Hypothalamus (tissue), 51 donors: ENCODE measurements at regions not wholly inside any gene's neighbourhood (a gene's known extent, or its start where the extent isn't known, plus 50 kb on each side); places are given as distances from the start of the nearest gene placed in this dataset.
"Not testable (repeated sequence)": the region's sequence is repeated elsewhere in the genome, so short reads cannot be mapped to it uniquely, and the experiment has no call there.

Experiments used
- DNase-seq, 51 donors: peaks; one replicate each; lab custom pipeline; 2025; lab: John Stamatoyannopoulos, UW

DNA sequence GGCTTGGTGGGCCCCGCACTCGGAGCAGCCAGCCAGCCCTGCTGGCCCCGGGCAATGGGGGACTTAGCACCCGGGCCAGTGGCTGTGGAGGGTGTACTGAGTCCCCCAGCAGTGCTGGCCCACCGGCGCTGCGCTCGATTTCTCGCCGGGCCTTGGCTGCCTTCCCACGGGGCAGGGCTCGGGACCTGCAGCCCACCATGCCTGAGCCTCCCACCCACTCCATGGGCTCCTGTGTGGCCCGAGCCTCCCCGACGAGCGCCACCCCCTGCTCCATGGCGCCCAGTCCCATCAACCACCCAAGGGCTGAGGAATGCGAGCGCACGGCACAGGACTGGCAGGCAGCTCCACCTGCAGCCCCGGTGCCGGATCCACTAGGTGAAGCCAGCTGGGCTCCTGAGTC lies 202.2 kb downstream of the ZC3H11B start:
- DNase-seq, result not testable (repeated sequence)

GRCh38 chr1:219405531-219406331 lies 207.2 kb downstream of the ZC3H11B start:
- DNase-seq, result no peak

GRCh38 chr1:219404629-219405028 lies 208.3 kb downstream of the ZC3H11B start:
- DNase-seq, result no peak

GRCh38 chr1:219402925-219403324 lies 210.0 kb downstream of the ZC3H11B start:
- no peak for DNase-seq

GRCh38 chr1:219401724-219402625 lies 210.9 kb downstream of the ZC3H11B start:
- no peak for DNase-seq

- no peak for DNase-seq
Observed at GRCh38 chr1:219399446-219399845, 213.5 kb downstream of the ZC3H11B start.

DNA sequence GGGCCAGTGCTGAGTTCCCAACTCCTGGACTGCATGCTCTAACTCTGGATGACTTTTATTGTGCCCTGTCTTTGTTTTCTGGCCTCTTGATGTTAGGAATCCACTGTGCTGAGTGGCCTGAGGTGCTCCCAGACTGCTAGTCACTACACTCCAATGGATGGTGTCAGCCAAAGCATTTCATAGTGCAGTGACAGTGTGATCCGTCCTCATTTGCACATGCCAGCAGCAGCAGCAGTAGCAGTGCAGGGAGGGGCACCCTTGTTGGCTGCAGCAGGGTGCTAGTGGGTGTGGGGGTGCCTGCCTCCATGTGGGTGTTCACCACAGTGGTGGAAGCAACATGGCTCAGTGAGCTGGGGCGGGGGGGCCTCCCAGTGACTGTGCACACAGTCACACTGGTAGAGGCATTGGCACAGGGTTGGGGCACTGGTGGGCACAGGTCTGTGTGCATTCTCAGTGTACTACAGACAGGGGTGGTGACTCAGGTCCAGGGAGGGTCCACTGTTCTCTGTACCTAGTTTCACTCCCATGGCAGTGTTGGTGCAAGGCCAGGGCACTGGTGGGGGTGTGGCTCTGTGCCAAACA lies 214.0 kb downstream of the ZC3H11B start:
- DNase-seq, result no peak

DNA sequence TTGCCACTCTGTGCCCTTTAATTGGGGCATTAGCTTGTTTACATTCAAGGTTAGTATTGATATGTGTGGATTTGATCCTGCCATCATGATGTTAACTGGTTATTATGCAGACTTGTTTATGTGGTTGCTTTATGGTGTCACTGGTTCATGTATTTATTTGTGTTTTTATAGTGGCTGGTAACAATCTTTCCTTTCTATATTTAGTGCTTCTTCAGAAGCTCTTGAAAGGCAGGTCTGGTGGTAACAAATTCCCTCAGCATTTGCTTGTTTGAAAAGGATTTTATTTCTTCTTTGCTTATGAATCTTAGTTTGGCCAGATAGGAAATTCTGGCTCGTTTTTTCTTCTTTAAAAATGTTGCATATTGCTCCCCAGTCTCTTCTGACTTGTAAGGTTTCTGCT lies 215.4 kb downstream of the ZC3H11B start:
- DNase-seq, result no peak

GRCh38 chr1:219391297-219391696 lies 217.6 kb downstream of the LYPLAL1 start:
- no peak for DNase-seq

DNA sequence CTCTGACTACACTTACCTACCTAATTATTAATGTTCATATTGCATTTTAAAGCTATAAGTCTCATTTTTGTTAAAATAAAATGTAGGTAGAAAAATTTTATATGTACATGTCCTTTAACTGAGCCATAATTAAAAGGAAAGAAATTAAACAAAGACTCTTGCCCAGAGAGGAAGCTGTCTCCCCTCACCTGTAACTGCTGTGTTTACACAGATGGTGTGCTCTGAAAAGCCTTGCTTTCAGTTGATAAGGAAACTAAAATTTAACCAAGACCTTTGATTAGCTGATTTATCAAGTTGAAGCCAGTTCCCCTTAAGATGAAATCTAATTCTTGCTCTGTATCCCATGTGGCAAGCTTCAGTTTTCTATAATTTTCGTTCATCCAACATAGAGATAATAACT lies 213.5 kb downstream of the LYPLAL1 start:
- no peak for DNase-seq

DNA sequence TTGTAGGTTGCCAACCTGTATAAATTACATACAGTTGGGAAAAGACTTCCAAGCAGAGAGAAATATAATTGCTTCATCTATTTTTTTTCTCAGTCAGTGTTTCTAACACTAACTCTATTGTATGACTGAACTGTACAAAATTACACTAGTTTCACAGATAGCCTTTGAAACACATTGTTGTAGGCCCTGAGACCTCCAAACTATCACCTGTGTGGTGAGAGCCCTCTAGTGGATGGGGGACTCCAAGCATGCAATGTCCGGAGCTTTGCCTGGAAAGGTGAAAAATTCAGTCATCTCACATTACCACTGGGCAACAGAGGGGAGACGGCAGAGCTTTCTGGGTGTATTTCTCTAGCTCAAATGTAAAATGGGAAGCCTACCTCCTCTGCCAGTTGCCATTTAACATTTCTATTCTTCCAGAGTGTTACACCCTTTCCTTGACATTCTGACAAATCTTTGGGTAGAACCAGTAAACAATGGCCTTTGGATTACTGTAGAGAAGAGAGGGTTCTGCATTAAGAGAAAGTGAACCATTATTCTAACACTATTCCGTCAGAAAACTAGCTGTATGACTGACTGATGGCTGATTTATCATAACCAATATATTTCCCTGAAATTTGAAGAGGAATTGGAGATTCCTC lies 212.2 kb downstream of the LYPLAL1 start:
- peak in 17 of 51 donors; percentile 0 to 36 (median 6) for DNase-seq

DNA sequence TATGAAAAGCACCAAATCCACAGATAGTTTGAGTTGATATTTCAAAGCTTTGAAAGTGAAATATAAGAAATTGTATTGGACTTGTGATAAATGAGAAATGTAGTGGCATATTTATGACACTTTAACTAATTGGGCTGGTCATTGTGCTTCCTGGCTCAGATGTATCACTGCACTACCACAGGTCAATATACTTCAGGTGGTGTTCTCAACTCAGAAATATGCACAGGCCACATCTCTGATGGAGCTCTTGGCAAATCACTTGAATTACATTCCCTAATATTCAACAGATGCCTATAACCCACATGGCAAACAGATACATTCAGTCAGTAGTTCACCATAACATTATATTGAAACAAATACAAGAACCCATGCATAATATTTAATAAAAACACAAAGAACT lies 209.6 kb downstream of the LYPLAL1 start:
- DNase-seq, result no peak

DNA sequence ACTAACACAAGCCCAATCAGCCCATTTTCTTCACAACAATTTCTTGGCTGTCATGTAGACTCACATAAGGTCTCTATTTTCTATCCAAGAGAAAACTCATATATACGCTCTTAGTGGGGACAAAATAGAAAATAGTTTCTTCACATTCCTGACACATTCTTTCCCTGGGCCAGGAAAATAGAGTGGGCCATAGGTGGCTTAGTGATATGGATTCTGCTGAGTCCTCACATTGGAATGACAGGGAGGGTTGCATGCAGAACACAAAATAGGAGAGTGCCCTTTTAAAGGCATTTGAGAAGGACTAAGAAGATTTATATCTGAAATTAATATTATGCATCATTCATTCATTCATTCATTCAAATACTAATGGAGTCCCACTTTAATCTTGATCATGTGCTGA lies 207.7 kb downstream of the LYPLAL1 start:
- DNase-seq, result no peak

DNA sequence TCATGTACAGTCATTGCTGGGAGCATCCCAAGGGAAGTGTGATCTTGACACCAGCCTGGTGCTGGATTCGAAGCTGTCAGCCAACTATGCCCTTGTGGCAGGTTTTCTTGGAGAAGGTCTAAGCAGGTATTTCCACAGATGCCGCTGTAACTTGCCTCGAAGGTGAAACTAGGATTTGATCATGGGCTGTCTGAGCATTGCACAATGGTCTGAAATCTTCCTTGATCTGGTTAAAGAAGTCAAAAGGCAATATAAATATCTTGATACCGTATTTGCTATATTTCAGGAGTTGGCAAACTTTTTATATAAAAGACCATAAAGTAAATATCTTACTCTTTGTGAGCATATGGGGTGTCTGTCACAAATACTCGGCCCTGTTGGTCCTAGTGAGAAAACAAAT lies 206.8 kb downstream of the LYPLAL1 start:
- no peak for DNase-seq

DNA sequence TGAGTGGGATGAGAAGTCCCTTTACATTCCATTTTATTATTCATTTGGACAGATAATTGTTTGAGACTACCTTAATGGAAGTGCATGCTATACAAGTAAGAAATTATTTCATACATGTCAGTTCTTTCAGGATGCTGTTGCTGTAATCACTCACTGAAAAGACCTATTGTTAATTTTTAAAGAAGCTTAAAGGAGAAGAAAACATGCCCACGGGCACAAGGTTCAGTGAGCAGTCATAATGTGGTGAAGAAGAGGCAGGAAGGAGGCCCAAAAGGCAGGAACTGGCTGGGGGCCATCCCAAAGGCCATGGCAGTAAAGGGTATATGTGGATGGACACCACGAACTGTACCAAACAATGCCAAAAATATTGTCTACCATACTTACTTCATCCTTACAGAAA lies 206.0 kb downstream of the LYPLAL1 start:
- DNase-seq, result no peak

DNA sequence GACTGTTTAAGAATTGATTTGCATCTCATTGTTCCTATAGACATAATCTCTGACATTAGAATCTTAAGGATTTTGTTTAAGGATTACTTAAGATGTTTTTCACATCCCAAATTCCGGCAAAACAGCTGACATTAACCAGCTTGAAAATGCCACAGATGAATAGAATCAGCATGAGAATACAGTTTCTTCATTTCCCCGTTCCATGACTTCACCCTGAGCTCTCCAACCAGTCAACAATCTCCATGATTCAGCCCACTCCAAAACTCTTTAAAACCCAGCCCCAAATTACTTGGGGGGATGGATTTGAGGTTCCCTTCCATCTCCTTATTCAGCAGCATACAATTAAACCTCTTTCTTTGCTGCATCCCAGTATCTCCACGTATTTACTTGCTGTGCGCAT lies 201.0 kb downstream of the LYPLAL1 start:
- no peak for DNase-seq

- no peak for DNase-seq
Observed at GRCh38 chr1:219374046-219374566, 200.4 kb downstream of the LYPLAL1 start.

GRCh38 chr1:219373616-219373935 lies 199.9 kb downstream of the LYPLAL1 start:
- no peak for DNase-seq

- DNase-seq, result no peak
Observed at GRCh38 chr1:219372916-219373615, 199.4 kb downstream of the LYPLAL1 start.

DNA sequence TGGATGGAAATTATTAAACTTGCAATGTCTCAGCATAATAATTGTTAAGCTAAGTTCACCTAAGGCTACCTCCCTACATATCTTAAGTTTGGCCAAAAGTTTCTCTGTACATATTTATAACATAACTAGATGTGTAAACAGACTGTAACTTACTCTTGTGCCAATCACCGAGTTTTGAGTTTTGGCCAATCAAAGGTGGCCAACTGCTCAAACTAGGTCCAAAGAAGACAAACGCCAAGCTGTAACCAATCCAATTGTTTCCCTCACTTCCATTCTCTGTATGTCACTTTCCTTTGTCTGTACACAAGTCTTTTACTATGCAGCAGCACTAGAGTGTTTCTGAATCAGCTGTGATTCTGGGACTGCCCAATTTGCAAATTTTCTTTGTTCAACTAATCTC lies 197.8 kb downstream of the LYPLAL1 start:
- DNase-seq, result no peak
